Mucosa of rectum (tissue), 2 donors: ENCODE measurements at regions not wholly inside any gene's neighbourhood (a gene's known extent, or its start where the extent isn't known, plus 50 kb on each side); places are given as distances from the start of the nearest gene placed in this dataset.
"Not testable (repeated sequence)": the region's sequence is repeated elsewhere in the genome, so short reads cannot be mapped to it uniquely, and the experiment has no call there.

Source experiments
- H3K27ac ChIP-seq, 2 donors: one replicate each; pipeline ENCODE4 v1.7.0; 2013; ENCODE audit warnings: inconsistent platforms in 2 of 2, low read depth in 2 of 2, low read length in 2 of 2
- H3K27me3 ChIP-seq, 2 donors: one replicate each; pipeline ENCODE4 v1.7.0; 2013; ENCODE audit warnings: low read length in 2 of 2; ENCODE audit not compliant: control insufficient read depth in 2 of 2, insufficient read depth in 2 of 2
- H3K36me3 ChIP-seq, 2 donors: one replicate each; pipeline ENCODE4 v1.7.0; 2013; ENCODE audit warnings: low read length in 2 of 2; ENCODE audit not compliant: control insufficient read depth in 2 of 2, insufficient read depth in 2 of 2
- H3K4me1 ChIP-seq, 2 donors: one replicate each; pipeline ENCODE4 v1.7.0; 2013; ENCODE audit warnings: low read length in 2 of 2, mild to moderate bottlenecking in 1 of 2; ENCODE audit not compliant: control insufficient read depth in 2 of 2, insufficient read depth in 2 of 2
- H3K4me3 ChIP-seq, 2 donors: one replicate each; pipeline ENCODE4 v1.7.0; 2013; ENCODE audit warnings: low read length in 2 of 2
- H3K9ac ChIP-seq, 2 donors: one replicate each; pipeline ENCODE4 v1.7.0; 2013; ENCODE audit warnings: low read length in 2 of 2, low read depth in 1 of 2, mild to moderate bottlenecking in 1 of 2
- H3K9me3 ChIP-seq, 2 donors: one replicate each; pipeline ENCODE4 v1.7.0; 2013; ENCODE audit warnings: low read length in 2 of 2; ENCODE audit not compliant: control insufficient read depth in 2 of 2
- donor health status: healthy.
- donor health status: Normal muscosa, but diverticular disease.

DNA sequence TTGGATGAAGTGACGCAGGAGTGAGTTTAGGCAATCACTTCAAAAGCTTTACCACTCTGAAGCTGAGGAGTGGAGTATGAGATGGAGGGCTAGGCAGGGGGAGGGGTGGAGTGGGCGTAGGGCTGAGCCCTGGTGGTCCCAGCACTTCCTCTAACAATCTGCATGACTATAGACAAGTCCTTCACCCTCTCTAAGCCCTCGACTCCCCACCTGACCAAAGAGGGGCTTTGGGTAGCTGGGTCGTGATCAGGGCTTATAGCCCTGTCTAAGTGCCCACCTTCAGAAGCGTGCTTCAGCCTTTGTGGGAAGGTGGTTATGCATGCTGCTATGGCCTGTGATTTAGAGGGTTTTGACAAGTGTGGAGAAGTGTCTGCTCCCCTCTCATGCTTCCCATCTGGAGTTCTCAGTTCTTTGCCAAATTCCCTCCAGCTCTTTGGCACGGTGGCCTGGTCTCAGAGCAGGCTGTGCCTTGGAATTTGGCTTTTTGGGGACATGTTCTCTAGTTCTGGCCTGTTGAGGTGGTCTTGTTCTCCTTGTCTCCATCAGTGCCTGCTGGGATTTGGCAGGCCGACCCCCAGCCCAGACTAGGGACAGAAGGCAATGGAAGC is 53.0 kb downstream of the ACTBL2 start:
- no peak overlapping the region for H3K27ac ChIP-seq
- no peaks in the 10 kb centered on the region for H3K36me3 ChIP-seq
- H3K9me3 ChIP-seq = no peaks in the 10 kb centered on the region
- no peaks in the 10 kb centered on the region for H3K4me1 ChIP-seq
- H3K4me3 ChIP-seq = no peak overlapping the region
- H3K9ac ChIP-seq = no peak overlapping the region
- H3K27me3 ChIP-seq = no peaks in the 10 kb centered on the region

DNA sequence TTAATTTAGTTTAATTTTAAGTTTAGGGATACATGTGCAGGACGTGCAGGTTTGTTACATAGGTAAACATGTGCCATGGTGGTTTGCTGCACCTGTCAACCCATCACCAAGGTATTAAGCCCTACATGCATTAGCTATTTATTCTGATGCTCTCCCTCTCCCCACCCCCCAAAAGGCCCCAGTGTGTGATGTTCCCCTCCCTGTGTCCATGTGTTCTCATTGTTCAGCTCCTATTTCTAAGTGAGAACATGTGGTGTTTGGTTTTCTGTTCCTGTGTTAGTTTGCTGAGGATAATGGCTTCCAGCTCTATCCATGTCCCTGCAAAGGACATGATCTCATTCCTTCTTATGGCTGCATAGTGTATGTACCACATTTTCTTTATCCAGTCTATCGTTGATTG is 53.6 kb downstream of the ACTBL2 start:
- not testable (repeated sequence) for H3K4me3 ChIP-seq, H3K4me1 ChIP-seq, H3K9ac ChIP-seq, H3K36me3 ChIP-seq, H3K27ac ChIP-seq, H3K9me3 ChIP-seq, H3K27me3 ChIP-seq

DNA sequence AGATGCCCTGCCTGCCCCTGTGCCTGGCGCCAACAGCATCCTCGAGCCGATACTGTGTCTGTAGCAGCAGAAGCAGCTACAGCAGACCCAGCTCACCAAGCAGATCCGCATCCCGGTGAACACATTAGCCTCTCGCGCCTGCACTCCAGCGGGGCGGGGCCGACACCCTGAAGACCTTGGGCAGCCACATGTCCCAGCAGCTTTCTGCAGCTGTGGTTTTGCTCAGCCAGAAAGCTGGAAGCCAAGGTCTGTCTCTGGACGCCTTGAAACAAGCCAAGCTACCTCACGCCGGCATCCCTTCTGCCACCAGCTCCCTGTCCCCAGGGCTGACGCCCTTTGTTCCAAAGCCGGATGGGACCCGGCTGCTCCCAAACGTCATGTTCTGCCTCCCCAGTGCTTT is 59.6 kb downstream of the ACTBL2 start:
- Histone ChIP-seq H3K27ac (no peak overlapping the region), H3K9ac (no peak overlapping the region), H3K4me3 (no peak overlapping the region), H3K9me3 (no peaks in the 10 kb centered on the region), H3K27me3 (no peaks in the 10 kb centered on the region), H3K36me3 (no peaks in the 10 kb centered on the region), H3K4me1 (no peaks in the 10 kb centered on the region)

DNA sequence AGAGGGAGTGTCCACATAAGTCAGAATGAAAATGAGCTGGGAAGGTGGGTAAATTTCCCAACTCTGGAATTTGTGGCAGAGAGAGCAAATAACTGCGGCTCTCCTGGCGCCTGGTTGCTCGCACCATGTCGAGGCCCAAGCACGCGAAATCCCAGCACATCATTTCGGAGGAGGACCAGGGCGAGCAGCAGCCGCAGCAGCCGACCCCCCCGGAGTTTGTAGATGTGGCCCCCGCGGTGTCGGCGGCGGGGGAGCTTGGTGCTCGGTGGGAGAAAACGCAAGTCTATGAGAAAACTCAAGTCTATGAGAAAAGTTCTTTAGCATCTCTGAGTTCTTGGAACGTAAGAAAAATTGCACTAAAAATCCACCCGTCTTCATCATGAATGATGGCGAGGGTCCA is 60.3 kb downstream of the ACTBL2 start:
- Histone ChIP-seq H3K4me1 (no peaks in the 10 kb centered on the region), H3K4me3 (no peak overlapping the region), H3K27me3 (no peaks in the 10 kb centered on the region), H3K36me3 (no peaks in the 10 kb centered on the region), H3K27ac (no peak overlapping the region), H3K9me3 (no peaks in the 10 kb centered on the region), H3K9ac (no peak overlapping the region)

DNA sequence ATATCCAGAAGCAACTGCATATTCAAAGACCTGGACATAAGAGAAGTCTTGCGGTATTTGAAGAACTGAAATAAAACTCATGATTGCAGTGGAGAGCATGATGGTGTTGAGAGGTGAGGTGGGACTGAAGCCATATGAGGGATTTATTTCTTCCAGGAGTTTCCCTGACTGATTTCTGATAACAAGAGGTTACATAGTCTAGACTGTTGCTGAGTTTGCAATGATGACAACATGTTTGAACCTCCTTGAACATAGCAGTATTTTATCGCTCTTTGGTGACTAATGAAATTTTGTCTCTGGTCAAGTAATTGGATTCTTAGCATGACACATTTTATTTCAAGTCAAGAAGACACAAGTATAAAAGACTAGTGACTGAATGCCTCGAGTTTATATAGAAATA is 61.8 kb downstream of the ACTBL2 start:
- Histone ChIP-seq H3K27me3 (no peaks in the 10 kb centered on the region), H3K36me3 (no peaks in the 10 kb centered on the region), H3K9me3 (no peaks in the 10 kb centered on the region), H3K4me3 (no peak overlapping the region), H3K4me1 (no peaks in the 10 kb centered on the region), H3K27ac (no peak overlapping the region), H3K9ac (no peak overlapping the region)

DNA sequence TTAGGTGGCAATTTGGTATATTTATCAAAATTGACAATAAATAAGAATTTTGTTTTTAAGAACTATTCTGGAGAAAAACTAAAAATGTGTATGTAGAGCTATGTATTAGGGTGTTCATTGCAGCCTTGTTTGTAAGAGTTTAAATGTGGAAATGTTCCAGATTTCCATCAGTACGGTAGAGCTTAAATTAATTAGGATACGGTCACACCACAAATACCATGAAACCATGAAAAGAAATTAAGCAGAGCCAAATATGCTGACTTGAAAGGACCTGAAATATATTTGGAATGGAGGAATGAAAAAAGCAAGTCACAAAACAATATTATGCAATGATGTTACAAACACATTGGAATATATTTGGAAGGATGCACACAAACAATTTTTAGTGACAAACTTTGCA is 64.6 kb downstream of the ACTBL2 start:
- H3K4me3 ChIP-seq = no peak overlapping the region
- no peaks in the 10 kb centered on the region for H3K9me3 ChIP-seq
- H3K27ac ChIP-seq = no peak overlapping the region
- no peak overlapping the region for H3K9ac ChIP-seq
- no peaks in the 10 kb centered on the region for H3K36me3 ChIP-seq
- H3K27me3 ChIP-seq = no peaks in the 10 kb centered on the region
- H3K4me1 ChIP-seq = no peaks in the 10 kb centered on the region

DNA sequence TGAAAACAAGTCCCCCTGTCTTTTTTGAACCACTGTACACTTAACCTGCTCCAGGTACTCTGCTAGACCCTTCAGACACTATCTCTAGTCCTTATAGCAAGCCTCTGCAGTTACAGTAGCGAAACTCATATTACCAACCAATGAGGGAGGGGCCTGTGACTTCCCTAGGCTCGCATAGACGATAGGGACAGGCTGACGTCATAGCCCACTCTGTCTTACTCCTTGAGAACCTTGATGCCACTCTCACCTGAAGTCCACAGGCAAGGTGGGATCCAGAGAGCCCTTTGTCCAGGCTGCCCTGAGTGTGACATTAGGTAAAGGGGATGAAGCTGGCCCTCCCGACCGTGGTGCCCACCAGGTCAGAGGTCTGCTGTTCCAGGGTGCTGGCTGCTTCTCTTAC is 65.3 kb downstream of the ACTBL2 start:
- Histone ChIP-seq H3K27ac (no peak overlapping the region), H3K4me3 (no peak overlapping the region), H3K9ac (no peak overlapping the region), H3K27me3 (no peaks in the 10 kb centered on the region), H3K4me1 (no peaks in the 10 kb centered on the region), H3K36me3 (no peaks in the 10 kb centered on the region), H3K9me3 (no peaks in the 10 kb centered on the region)

DNA sequence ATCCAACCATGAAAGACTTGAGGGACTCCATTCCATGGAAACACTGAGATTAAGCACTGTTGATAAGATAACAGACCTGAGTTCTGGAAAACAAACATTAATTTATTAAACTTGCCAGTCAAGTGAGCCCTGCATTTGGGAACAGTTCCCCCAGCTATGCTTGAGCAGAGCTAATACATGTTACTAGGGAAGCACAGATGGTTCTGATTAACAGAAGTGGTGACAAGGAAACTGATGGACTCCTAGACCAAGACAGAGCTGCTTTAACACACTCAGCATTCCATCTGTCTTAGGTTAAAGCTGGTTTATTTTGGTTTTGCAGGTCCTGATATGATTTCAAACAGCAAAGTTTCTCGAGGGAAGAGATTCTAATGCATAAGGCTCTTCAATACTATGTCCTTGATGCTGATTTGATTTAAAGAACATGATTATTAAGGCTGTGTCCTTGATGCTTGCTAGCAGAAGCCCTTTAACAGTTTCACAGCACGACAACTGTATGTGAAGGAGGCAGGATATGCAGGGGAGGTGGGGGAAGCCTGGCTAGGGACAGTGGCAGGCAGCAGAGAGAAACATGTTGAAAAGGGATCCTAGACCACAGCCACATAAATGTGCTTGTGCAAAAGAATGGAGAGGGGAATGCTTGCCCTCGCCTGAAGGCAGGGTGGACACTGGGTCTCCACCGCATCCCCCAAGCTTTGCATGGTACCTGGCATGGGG is 66.2 kb downstream of the ACTBL2 start:
- H3K27ac ChIP-seq = no peak overlapping the region
- no peaks in the 10 kb centered on the region for H3K36me3 ChIP-seq
- no peaks in the 10 kb centered on the region for H3K4me1 ChIP-seq
- H3K4me3 ChIP-seq = no peak overlapping the region
- H3K9me3 ChIP-seq = no peaks in the 10 kb centered on the region
- H3K27me3 ChIP-seq = no peaks in the 10 kb centered on the region
- H3K9ac ChIP-seq = no peak overlapping the region

DNA sequence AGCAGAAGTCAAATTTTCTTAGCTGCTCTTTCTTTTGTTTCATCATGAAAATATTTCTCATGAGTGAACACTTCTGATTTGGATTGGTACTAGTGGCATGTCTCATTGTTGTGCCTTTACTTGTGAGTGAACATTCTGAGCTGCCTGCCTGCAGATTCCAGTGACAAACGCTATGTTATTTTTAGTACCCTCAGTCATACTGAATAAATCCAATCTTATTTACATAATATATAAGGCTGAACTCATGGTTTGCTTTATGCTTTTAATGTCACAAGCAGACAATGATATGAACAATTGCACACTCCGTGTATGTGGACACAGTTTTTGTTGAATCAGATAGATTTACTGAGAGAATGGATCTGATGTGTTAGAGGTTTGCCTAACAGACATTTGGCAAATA is 67.8 kb downstream of the ACTBL2 start:
- no peaks in the 10 kb centered on the region for H3K4me1 ChIP-seq
- no peaks in the 10 kb centered on the region for H3K27me3 ChIP-seq
- H3K27ac ChIP-seq = no peak overlapping the region
- no peaks in the 10 kb centered on the region for H3K9me3 ChIP-seq
- H3K9ac ChIP-seq = no peak overlapping the region
- H3K36me3 ChIP-seq = no peaks in the 10 kb centered on the region
- H3K4me3 ChIP-seq = no peak overlapping the region

DNA sequence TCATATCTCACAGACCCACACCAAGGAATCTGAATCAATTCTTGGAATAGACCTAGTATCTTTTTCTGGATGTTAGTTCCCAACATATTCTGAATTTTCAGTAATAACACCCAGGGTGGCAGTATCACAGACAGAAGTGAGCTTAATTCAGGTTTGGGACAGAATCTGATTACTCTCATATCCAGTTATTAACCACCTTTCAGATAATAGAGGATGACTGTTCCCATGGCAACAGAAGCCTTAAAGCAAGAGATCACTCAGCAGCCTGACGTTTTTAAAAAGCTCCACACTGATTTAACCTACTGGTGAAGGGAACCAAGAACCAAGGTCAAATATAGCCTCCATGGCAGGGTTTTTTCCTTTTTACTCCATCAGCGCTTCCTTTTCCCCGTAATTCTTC is 68.4 kb downstream of the ACTBL2 start:
- no peak overlapping the region for H3K9ac ChIP-seq
- H3K27me3 ChIP-seq = no peaks in the 10 kb centered on the region
- H3K9me3 ChIP-seq = no peaks in the 10 kb centered on the region
- no peak overlapping the region for H3K27ac ChIP-seq
- no peak overlapping the region for H3K4me3 ChIP-seq
- no peaks in the 10 kb centered on the region for H3K36me3 ChIP-seq
- no peaks in the 10 kb centered on the region for H3K4me1 ChIP-seq
